Chondrocyte (in vitro differentiated cells): ENCODE measurements at regions not wholly inside any gene's neighbourhood (a gene's known extent, or its start where the extent isn't known, plus 50 kb on each side); places are given as distances from the start of the nearest gene placed in this dataset.

Experiments used
- DNase-seq: peaks from one replicate; pipeline ENCODE4 v3.0.0; 2021; ENCODE audit warnings: mixed read lengths, low spot score
- H3K27ac Mint-ChIP-seq: one replicate; pipeline ENCODE4 v1.8.0; 2021; ENCODE audit warnings: mild to moderate bottlenecking, moderate library complexity, mixed read lengths; ENCODE audit not compliant: unreplicated experiment
- H3K27me3 Mint-ChIP-seq: 2 replicates; pipeline ENCODE4 v1.8.0; 2021; ENCODE audit warnings: low read depth, mixed read lengths
- H3K36me3 Mint-ChIP-seq: 2 replicates; pipeline ENCODE4 v1.8.0; 2021; ENCODE audit warnings: low read depth, mixed read lengths
- H3K4me1 Mint-ChIP-seq: 2 replicates; pipeline ENCODE4 v1.8.0; 2021; ENCODE audit warnings: low read depth, mild to moderate bottlenecking, mixed read lengths
- H3K4me3 Mint-ChIP-seq: one replicate; pipeline ENCODE4 v1.8.0; 2021; ENCODE audit warnings: mild to moderate bottlenecking, moderate library complexity, mixed read lengths; ENCODE audit not compliant: unreplicated experiment
- H3K9me3 Mint-ChIP-seq: 2 replicates; pipeline ENCODE4 v1.8.0; 2021; ENCODE audit warnings: low read depth, mixed read lengths
- TF ChIP-seq, protein P1 (sequence below): fragments of 200-600 bp; sonication (generic); IDR thresholded peaks from 2 replicates; pipeline ENCODE4 v1.5.0; 2021; ENCODE audit warnings: antibody characterized with exemption, mild to moderate bottlenecking, moderate library complexity

DNA sequence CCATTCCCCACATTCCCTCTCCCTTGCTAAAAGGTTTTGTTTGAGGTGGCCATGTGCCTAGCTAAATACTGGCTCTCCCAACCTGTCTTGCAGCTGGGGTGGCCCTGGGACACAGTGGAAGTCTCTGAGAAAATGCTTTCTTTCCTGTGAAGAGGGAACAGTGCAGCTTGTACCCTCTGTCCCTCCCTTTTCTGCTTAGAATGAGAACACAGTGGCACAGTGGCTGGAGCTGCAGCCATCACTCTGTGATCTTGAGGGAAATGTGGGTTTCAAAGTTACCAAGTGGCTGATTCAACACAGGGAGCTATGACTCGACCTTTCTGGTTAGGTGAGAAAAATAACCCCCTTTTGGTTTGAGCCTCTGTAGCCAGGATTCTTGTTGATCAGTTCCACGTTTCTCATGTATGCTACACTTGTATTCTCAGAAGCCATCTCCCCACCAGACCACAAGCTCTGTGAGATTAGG, 62.7 kb upstream of the CARD11 start:
- no peaks in the 10 kb centered on the region for H3K27me3 Mint-ChIP-seq
- no peak overlapping the region for H3K27ac Mint-ChIP-seq
- H3K4me3 Mint-ChIP-seq, result no peak overlapping the region
- peaks cover 21% of the 10 kb centered on the region for H3K9me3 Mint-ChIP-seq
- no peaks in the 10 kb centered on the region for H3K36me3 Mint-ChIP-seq
- H3K4me1 Mint-ChIP-seq, result peaks cover 29% of the 10 kb centered on the region
- TF ChIP-seq, protein P1, sequence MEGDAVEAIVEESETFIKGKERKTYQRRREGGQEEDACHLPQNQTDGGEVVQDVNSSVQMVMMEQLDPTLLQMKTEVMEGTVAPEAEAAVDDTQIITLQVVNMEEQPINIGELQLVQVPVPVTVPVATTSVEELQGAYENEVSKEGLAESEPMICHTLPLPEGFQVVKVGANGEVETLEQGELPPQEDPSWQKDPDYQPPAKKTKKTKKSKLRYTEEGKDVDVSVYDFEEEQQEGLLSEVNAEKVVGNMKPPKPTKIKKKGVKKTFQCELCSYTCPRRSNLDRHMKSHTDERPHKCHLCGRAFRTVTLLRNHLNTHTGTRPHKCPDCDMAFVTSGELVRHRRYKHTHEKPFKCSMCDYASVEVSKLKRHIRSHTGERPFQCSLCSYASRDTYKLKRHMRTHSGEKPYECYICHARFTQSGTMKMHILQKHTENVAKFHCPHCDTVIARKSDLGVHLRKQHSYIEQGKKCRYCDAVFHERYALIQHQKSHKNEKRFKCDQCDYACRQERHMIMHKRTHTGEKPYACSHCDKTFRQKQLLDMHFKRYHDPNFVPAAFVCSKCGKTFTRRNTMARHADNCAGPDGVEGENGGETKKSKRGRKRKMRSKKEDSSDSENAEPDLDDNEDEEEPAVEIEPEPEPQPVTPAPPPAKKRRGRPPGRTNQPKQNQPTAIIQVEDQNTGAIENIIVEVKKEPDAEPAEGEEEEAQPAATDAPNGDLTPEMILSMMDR, result no peak
- no peak for DNase-seq

DNA sequence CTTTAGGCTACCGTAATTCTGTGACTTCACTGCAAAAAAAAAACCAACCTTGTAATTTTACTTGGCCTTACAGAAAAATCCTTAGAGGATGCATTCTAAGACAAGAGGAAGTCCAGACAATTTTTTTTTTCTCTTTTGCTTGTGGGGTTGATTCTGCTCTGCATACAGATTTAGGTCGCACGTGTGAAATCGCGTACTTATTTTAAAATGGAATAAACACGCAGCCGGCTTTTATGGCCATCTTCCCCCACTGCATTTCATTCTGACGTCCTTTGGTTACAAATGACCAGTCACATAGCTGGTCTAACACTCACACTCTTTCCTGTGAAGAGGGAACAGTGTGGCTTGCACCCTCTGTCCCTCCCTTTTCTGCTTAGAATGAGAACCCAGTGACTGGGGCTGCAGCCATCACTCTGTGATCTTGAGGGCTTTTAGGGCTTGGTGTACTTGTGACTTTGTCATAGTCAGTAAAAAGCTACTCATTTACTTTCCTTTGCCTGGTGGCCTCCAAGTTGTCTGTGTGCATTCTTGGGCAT, 63.6 kb upstream of the CARD11 start:
- peaks cover 21% of the 10 kb centered on the region for H3K9me3 Mint-ChIP-seq

DNA sequence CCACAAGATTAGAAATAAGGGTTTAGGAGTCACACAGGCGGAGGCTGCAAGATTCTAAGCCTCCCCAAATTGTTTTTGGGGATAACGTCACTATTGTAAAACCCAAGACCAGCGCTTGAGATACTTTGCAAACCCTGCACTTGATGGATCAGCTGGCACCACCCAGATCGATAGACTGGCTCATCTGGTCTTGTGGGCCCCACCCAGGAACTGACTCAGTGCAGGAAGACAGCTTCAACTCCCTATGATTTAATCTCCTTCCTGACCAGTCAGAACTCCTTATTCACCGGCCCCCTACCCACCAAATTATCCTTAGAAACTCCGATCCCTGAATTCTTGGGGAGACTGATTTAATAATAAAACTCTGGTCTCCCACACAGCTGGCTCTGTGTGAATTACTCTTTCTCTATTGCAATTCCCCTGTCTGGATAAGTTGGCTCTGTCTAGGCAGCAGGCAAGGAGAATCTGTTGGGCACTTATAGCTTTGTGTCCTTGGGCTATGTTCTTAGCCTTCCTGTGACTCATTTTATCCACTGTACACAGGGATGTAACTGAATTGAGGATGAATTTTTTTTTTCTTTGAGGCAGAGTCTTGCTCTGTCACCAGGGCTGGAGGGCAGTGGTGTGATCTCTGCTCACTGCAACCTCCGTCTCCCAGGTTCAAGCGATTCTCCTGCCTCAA, 64.4 kb upstream of the CARD11 start:
- Mint-ChIP-seq H3K4me1 (peaks cover 29% of the 10 kb centered on the region), H3K4me3 (no peak overlapping the region), H3K36me3 (no peaks in the 10 kb centered on the region), H3K9me3 (peaks cover 21% of the 10 kb centered on the region), H3K27ac (no peak overlapping the region), H3K27me3 (peaks cover 9% of the 10 kb centered on the region)
- TF ChIP-seq, protein P1, result no peak
- no peak for DNase-seq

More for the DNA sequence above, 63.6 kb upstream of the CARD11 start:
- H3K36me3 Mint-ChIP-seq, result no peaks in the 10 kb centered on the region
- H3K27me3 Mint-ChIP-seq, result peaks cover 3% of the 10 kb centered on the region
- H3K4me3 Mint-ChIP-seq, result no peak overlapping the region
- TF ChIP-seq, protein P1, result no peak
- H3K27ac Mint-ChIP-seq, result no peak overlapping the region
- no peak for DNase-seq
- H3K4me1 Mint-ChIP-seq, result peaks cover 29% of the 10 kb centered on the region

DNA sequence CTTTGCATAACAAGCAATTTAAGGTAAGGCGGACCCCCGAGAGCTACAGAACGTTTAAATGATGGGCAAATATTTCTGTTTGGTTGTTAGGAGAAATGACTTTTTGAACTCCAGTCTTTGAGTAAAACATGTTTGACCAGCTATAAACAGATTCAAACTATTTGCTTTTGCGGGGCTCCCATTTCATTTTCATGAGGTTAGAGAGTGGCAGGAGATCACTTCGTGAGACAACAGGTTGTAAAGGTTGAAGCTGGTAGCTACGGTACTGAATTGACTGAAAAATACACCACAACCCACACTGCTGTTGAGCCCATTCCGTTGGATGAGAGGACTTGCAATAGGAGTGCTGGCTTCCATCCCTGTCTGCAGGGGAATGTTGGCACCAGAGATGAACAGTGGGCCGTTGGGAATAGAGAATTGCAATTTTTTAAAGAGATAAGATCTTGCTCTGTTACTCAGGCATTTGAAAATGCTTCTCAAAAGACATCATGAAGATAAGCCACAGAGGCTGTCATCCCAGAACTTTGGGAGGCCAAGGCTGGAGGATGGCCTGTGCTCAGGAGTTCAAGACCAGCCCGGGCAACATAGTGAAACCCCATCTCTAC, 65.7 kb upstream of the CARD11 start:
- Mint-ChIP-seq H3K27ac (no peak overlapping the region), H3K9me3 (peaks cover 27% of the 10 kb centered on the region), H3K4me1 (peaks cover 29% of the 10 kb centered on the region), H3K4me3 (no peak overlapping the region), H3K36me3 (no peaks in the 10 kb centered on the region), H3K27me3 (peaks cover 12% of the 10 kb centered on the region)
- TF ChIP-seq, protein P1, result no peak
- no peak for DNase-seq

DNA sequence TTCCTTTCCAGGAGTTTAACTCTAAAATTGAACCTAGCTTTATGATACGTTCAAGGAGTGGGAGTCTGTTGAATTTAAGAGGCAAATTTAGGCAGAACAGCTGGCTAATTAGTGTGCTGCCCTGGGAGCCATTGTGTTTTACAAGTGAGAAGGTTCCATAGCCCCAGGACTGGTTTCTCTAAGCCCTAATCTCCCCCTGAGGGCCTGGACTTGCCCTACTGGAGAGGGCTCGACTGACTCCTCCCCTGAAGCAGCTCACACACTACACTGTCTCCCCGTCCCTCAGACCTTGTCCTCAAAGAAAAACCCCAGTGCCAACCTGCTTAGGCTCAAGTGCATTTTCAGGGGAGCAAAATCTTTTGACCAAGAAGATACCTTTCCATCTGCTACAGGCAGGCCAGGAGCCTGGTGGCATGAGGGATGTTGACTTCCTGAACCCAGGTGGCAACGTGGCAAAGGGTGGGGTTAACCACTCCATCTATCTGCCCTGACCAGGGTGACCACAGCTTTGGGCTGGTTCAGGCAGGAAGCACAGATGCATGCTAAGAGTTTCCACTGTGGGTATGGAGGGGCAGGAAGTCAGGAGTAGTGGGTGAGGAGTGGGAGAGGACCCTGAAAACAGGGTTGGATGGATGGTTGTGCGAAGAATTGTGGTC, 68.9 kb upstream of the CARD11 start:
- no peak overlapping the region for H3K4me3 Mint-ChIP-seq
- H3K36me3 Mint-ChIP-seq, result no peaks in the 10 kb centered on the region
- H3K9me3 Mint-ChIP-seq, result peaks cover 18% of the 10 kb centered on the region
- DNase-seq, result no peak
- no peak overlapping the region for H3K27ac Mint-ChIP-seq
- peaks cover 15% of the 10 kb centered on the region for H3K4me1 Mint-ChIP-seq
- H3K27me3 Mint-ChIP-seq, result peaks cover 36% of the 10 kb centered on the region
- TF ChIP-seq, protein P1, result no peak
